ENCODE measurements at regions not wholly inside any gene's neighbourhood (a gene's known extent, or its start where the extent isn't known, plus 50 kb on each side); places are given as distances from the start of the nearest gene placed in this dataset.

GRCh38 chr1:187469836-187470235 lies 641.1 kb downstream of the PLA2G4A start:
- TF ChIP-seq, protein P1, sequence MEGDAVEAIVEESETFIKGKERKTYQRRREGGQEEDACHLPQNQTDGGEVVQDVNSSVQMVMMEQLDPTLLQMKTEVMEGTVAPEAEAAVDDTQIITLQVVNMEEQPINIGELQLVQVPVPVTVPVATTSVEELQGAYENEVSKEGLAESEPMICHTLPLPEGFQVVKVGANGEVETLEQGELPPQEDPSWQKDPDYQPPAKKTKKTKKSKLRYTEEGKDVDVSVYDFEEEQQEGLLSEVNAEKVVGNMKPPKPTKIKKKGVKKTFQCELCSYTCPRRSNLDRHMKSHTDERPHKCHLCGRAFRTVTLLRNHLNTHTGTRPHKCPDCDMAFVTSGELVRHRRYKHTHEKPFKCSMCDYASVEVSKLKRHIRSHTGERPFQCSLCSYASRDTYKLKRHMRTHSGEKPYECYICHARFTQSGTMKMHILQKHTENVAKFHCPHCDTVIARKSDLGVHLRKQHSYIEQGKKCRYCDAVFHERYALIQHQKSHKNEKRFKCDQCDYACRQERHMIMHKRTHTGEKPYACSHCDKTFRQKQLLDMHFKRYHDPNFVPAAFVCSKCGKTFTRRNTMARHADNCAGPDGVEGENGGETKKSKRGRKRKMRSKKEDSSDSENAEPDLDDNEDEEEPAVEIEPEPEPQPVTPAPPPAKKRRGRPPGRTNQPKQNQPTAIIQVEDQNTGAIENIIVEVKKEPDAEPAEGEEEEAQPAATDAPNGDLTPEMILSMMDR (conservative IDR thresholded peaks at IDR 0.05; ENCODE audit: low read length) = no peak
- TF ChIP-seq EZH2phosphoT487 (IDR thresholded peaks at IDR 0.05; ENCODE audit: borderline replicate concordance, low read depth, low read length) = no peak

Data from OCI-LY7 (cell line).